ENCODE measurements at regions not wholly inside any gene's neighbourhood (a gene's known extent, or its start where the extent isn't known, plus 50 kb on each side); places are given as distances from the start of the nearest gene placed in this dataset.

GRCh38 chr17:73759734-73760438 is 115.6 kb upstream of the SDK2 start:
- DNase-seq (ENCODE audit: insufficient read length, low spot score) (no peak), FAIRE-seq (no peak)
- TF ChIP-seq CTCF (IDR thresholded peaks at IDR 0.05; ENCODE audit: insufficient read depth, missing control alignments): no peak

- FAIRE-seq (no peak), DNase-seq (ENCODE audit: insufficient read length, low spot score) (no peak)
- TF ChIP-seq CTCF (IDR thresholded peaks at IDR 0.05; ENCODE audit: insufficient read depth, missing control alignments): no peak
Measured at GRCh38 chr17:73760439-73760758, 116.2 kb upstream of the SDK2 start.

GRCh38 chr17:73765824-73766563 is 121.7 kb upstream of the SDK2 start:
- DNase-seq (ENCODE audit: insufficient read length, low spot score) (no peak), FAIRE-seq (no peak)
- no peak for TF ChIP-seq CTCF (IDR thresholded peaks at IDR 0.05; ENCODE audit: insufficient read depth, missing control alignments)

DNA sequence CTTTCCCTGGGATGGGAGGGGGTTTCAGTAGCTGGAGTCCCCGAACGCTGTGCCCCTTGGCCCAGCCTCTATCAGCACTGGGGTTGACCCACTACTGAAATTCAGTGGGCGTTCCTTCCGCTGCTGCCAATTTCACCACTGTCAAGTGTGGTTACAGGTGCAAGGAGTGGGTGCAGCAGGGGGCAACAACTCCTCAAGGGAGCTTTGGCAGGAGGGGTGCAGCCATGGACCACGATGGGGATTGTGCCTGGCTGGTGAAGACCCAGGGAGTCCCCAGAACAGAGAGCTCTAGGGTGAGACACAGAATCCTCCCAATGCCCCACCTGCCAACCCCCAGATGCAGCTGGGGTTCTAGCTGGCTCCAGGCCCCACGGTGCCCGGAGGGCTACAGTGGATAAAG is 123.5 kb upstream of the SDK2 start:
- no peak for TF ChIP-seq CTCF (IDR thresholded peaks at IDR 0.05; ENCODE audit: insufficient read depth, missing control alignments)
- FAIRE-seq: no peak
- DNase-seq (ENCODE audit: insufficient read length, low spot score): no peak

DNA sequence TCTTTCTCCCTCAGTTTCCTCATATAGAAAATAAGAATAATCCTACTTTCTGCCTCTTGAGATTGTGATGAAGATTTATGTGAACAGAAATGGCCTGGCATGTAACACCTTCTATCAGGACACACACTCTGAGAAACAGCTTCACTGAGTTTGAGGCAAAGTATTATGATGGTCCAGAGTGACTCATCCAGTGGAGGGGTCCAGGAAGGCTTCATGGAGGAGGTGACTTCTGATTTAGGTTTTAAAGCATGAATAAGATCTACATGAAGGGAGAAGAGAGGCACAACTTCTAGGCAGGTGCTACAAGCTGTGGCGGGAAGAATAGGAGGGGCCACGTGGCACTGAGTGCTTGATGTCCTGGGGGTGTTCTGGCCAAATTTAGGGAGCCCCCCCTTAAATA is 124.4 kb upstream of the SDK2 start:
- TF ChIP-seq CTCF (IDR thresholded peaks at IDR 0.05; ENCODE audit: insufficient read depth, missing control alignments): no peak
- DNase-seq (ENCODE audit: insufficient read length, low spot score): no peak
- no peak for FAIRE-seq

DNA sequence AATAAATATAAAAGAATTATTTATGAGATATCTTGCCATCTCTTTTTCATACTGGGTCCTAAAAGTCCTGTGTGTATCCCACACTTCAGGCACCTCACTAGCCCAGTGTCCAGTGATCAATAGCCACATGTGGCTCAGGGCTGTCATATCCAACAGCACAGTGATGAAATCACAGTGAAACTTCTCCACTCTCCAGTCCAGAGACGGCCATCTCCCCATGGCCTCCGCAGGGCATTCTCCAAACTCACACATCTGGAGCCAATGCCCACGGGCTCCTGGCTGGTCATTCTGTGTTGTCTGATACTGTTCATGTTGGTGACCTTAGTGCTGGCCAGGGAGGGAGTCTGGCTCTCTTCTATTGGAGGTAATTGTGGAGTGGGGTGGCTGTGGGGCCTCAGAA is 125.2 kb upstream of the SDK2 start:
- FAIRE-seq: no peak
- no peak for TF ChIP-seq CTCF (IDR thresholded peaks at IDR 0.05; ENCODE audit: insufficient read depth, missing control alignments)
- no peak for DNase-seq (ENCODE audit: insufficient read length, low spot score)
